SIG-M5 (cell line): ENCODE measurements at regions not wholly inside any gene's neighbourhood (a gene's known extent, or its start where the extent isn't known, plus 50 kb on each side); places are given as distances from the start of the nearest gene placed in this dataset.

Source experiments
- DNase-seq: peaks from one replicate; lab custom pipeline; 2025; lab: John Stamatoyannopoulos, UW

GRCh38 chr2:8624855-8625398, 56.9 kb upstream of the ID2 start:
- DNase-seq, result no peak

DNA sequence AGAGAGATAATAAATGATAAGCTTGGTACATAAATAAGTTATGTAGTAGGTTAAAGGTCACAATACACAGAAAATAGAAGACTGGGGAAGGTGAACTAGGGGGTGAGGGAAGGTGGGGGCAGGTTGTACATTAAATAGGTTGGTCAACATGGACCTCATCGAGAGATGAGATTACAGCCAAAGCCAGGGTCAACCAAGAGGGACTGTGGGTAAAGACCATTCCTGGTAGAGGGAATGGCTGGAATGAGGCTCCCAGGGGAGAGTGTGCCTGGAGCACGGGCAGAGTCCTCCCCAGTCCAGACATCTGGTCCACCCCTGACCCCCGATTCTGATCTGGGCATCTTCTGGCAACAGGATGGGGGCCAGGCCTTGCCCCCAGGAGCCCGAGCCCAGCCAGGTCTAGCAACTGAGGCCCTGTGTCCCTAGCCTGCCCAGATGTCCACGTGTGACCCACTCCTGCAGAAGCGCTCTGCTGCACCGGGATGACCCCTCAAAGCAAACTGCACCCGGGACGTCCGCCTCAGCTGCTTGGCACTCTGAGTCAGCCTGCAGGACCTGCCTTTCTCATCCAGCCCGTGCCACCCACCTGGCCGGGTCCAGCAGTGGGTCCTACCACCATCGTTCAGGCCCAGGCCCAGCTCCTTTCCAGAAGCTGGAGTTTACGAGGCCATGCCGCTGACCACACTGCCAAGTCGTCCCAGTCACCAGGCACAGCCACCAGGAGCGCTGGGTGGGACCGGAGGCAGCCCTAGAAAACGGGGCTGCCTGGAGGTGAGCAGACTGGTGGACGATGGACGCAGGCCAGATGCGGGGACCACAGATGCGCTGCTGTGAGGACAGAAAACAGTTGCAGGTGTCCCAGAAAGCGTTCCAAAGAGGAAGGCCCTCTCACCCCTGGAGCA, 56.2 kb upstream of the ID2 start:
- DNase-seq, result no peak

- DNase-seq, result no peak
These were observed 55.3 kb upstream of the ID2 start for GRCh38 chr2:8626572-8626971.

GRCh38 chr2:8627019-8627691, 54.7 kb upstream of the ID2 start:
- no peak for DNase-seq

DNA sequence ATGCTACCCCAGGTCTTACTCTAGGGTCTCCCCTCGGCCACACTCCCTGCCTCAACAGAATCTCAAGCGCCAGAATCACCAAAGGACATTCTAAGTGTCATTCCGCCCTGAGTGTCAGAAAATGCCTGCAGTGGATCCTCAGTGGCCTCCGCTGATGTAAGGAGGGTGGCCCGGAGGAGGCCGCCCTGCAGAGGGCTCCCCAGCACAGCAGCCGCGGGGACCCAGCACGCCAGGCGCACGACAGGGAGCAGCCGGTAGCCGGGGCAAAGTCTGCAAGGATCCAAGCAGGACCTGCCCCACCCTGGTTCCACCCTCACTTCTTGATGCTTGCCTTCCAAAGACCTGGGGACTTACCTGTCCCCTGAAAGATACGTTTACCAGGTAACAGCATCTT, 54.2 kb upstream of the ID2 start:
- no peak for DNase-seq

DNA sequence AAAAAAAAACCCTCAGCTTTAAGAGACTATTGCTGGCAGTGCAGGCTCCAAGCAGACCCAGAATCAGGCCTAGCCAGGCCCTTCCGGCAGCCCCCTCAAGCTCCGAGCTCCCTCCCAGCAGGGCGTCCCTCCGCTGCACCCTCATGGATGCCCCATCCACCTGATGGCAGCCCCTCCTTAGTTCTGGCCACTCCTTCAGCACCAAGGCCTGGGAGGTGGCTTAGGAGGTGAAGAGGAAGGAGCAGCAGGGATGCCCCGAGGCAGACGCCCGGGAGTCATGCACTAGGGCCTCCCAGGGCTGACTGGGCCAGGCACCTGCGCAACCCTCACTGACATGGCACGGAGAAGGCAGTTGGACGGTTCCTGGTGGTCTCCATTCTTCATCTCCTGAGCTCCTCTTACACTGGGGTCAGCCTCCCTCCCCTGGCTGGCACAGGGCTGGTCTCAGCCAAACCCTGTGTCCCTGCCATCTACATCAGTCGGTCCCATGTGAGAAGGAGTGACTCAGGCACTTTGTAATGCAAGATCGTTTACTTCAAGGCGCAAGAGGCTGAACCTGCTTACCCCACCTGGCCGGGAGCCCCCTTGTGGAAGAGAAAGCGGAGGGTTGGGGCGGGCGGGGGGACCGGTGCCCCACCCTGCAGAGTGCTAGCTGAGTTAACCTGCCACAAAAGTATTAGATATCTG, 53.5 kb upstream of the ID2 start:
- DNase-seq, result no peak

DNA sequence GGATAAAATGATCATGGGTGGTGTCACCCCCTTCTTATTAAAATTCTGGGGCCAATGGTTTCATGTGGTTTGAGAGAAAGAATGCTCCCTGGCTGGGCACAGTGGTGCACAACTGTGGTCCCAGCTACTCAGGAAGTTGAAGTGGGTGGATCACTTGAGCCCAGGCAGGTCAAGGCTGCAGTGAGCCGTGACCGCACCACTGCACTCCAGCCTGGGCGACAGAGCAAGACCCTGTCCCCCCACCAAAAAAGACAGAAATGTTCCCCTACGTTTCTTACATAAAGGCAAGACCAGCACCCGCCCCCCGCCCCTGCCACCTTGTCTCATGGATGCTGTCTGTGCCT, 53.0 kb upstream of the ID2 start:
- DNase-seq, result no peak

GRCh38 chr2:8629402-8629801, 52.5 kb upstream of the ID2 start:
- DNase-seq, result no peak

DNA sequence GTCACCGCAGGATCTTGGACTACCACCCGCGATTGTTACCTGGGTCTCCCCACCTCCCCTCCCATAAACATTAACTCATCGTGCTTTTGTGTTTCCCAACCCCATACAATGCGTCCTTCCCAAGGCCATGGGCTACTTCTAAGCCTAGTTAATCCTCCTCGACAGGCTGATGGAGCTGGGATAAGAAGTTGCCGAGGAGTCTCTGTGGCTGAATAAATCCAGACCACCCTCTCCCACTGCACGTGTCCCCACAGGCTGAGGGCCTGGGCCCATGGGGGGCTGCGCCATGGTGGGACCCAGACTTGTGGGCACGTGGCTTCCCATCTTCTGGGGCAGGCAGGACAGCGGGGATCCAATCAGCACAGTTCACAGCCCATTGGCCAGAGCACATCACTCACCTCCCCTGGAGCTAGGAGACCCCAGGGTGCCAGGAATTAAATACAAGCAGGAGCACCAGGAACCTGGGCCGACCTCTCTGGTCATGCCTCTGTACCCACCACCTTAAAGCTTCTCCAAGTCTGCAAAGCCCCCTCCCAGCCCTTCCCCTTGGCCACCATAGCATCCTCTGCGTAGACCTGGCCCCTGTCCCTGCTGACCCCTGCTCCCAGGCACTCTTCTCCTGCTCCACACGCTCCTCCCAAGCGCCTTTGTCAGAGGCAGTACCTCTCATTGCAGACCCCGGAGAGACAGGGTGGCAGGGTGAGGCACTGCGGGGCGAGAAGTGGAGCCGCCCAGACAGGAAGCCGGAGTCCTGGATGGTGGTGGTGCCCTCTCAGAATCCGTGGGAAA, 51.0 kb upstream of the ID2 start:
- DNase-seq, result no peak

- DNase-seq, result no peak
These were observed 50.3 kb upstream of the ID2 start for GRCh38 chr2:8631465-8632005.
